Activated CD4-positive, alpha-beta T cell treated with anti-CD3 and anti-CD28 coated beads for 36 hours (primary cell): ENCODE measurements at regions not wholly inside any gene's neighbourhood (a gene's known extent, or its start where the extent isn't known, plus 50 kb on each side); places are given as distances from the start of the nearest gene placed in this dataset.
"Not testable (repeated sequence)": the region's sequence is repeated elsewhere in the genome, so short reads cannot be mapped to it uniquely, and the experiment has no call there.

Experiments used
- ATAC-seq: fragments of 200-7000 bp; cut with Tn5 transposase; one replicate; pipeline ENCODE4 v1.10.0; 2021; ENCODE audit warnings: mild to moderate bottlenecking, moderate library complexity
- CTCF ChIA-PET: fragments of 350-600 bp; sonication (Branson Sonifier 250); formaldehyde crosslinking; loops from one replicate; lab custom pipeline; 2021; ENCODE audit warnings: antibody characterized with exemption; lab: Charles Lee
- POLR2A ChIA-PET: fragments of 350-600 bp; sonication (Branson Sonifier 250); formaldehyde crosslinking; loops from one replicate; lab custom pipeline; 2021; ENCODE audit warnings: antibody characterized with exemption, inconsistent platforms; lab: Charles Lee
- DNase-seq: peaks from one replicate; pipeline ENCODE4 v3.0.0-alpha.2; 2020
- H3K27ac Mint-ChIP-seq: one replicate; pipeline ENCODE4 v1.8.0; 2021; ENCODE audit warnings: mixed read lengths
- H3K27me3 Mint-ChIP-seq: one replicate; pipeline ENCODE4 v1.8.0; 2021; ENCODE audit warnings: mixed read lengths
- H3K36me3 Mint-ChIP-seq: one replicate; pipeline ENCODE4 v1.8.0; 2021; ENCODE audit warnings: low read depth, mixed read lengths
- H3K4me1 Mint-ChIP-seq: one replicate; pipeline ENCODE4 v1.8.0; 2021; ENCODE audit warnings: mixed read lengths
- H3K4me3 Mint-ChIP-seq: one replicate; pipeline ENCODE4 v1.8.0; 2021; ENCODE audit warnings: mild to moderate bottlenecking, moderate library complexity, mixed read lengths
- H3K9me3 Mint-ChIP-seq: one replicate; pipeline ENCODE4 v1.8.0; 2021; ENCODE audit warnings: low read depth, mixed read lengths
- intact Hi-C, 2 experiments: fragments of 100-400 bp; cut with DNase I in 1 of 2; cut with micrococcal nuclease in 1 of 2; formaldehyde crosslinking; loops; one replicate each; pipeline versions ENCODE4 v1.14.2 to v1.15.1; 2022 to 2024; cut with DNase I, micrococcal nuclease

GRCh38 chr1:173347282-173347818, 129.8 kb upstream of the PRDX6 start:
- CTCF ChIA-PET = no interaction called here
- ATAC-seq (no peak), DNase-seq (no peak)
- intact Hi-C loops = no loop called here
- peaks cover 7% of the 10 kb centered on the region for H3K9me3 Mint-ChIP-seq
- no peaks in the 10 kb centered on the region for H3K4me1 Mint-ChIP-seq
- no peak overlapping the region for H3K4me3 Mint-ChIP-seq
- no peaks in the 10 kb centered on the region for H3K27me3 Mint-ChIP-seq
- H3K36me3 Mint-ChIP-seq = peaks cover 11% of the 10 kb centered on the region
- H3K27ac Mint-ChIP-seq = no peak overlapping the region
- POLR2A ChIA-PET = no interaction called here

GRCh38 chr1:173352635-173353034, 124.5 kb upstream of the PRDX6 start:
- DNase-seq, H3K27ac Mint-ChIP-seq, ATAC-seq, POLR2A ChIA-PET, intact Hi-C loops, H3K27me3 Mint-ChIP-seq, H3K4me3 Mint-ChIP-seq, CTCF ChIA-PET: not testable (repeated sequence)
- peaks cover 18% of the 10 kb centered on the region for H3K36me3 Mint-ChIP-seq
- peaks cover 23% of the 10 kb centered on the region for H3K9me3 Mint-ChIP-seq
- peaks cover 18% of the 10 kb centered on the region for H3K4me1 Mint-ChIP-seq

DNA sequence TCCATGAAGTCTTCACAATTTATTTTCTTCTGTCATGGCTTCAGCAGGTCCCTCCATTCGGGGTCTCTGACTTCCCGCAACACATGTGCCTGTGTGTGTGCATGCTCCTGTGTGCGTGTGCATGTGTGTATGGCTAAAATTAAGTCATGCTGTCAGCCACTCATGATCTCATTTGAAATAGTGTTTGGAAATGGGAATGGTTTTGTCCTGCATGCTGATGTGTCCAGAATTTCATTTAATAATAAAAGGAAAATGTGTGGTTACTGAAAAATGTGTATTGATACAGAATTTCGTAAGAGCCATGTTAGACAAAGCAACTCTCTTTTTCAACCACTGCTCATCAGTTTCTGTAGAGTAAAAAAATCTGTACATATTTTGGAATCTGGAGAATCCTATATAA, 123.8 kb upstream of the PRDX6 start:
- ATAC-seq = no peak
- peaks cover 16% of the 10 kb centered on the region for H3K36me3 Mint-ChIP-seq
- peaks cover 18% of the 10 kb centered on the region for H3K4me1 Mint-ChIP-seq
- no peaks in the 10 kb centered on the region for H3K27me3 Mint-ChIP-seq
- H3K4me3 Mint-ChIP-seq = no peak overlapping the region
- no peak overlapping the region for H3K27ac Mint-ChIP-seq
- intact Hi-C loops = no loop called here
- ChIA-PET CTCF (no interaction called here), POLR2A (no interaction called here)
- DNase-seq = no peak
- peaks cover 23% of the 10 kb centered on the region for H3K9me3 Mint-ChIP-seq

DNA sequence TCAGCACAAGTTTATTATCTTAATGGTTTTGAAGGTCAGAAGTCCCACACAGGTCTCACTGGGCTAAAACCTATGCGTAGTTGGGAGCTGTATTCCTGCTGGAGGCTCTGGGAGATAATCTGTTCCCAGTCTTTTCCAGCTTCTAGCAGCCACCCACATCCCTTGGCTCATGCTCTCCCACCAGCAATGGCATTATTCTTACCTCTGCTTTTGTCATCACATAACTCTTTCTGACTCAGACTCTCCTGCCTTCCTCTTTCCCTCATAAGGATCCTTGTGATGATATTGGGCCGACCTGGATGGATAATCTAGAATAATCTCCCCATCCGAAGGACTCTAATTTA, 122.2 kb upstream of the PRDX6 start:
- intact Hi-C loops = no loop called here
- peaks cover 23% of the 10 kb centered on the region for H3K9me3 Mint-ChIP-seq
- ATAC-seq = no peak
- no peak overlapping the region for H3K4me3 Mint-ChIP-seq
- no peak overlapping the region for H3K27ac Mint-ChIP-seq
- POLR2A ChIA-PET = no interaction called here
- H3K36me3 Mint-ChIP-seq = peaks cover 15% of the 10 kb centered on the region
- peaks cover 21% of the 10 kb centered on the region for H3K4me1 Mint-ChIP-seq
- CTCF ChIA-PET = no interaction called here
- H3K27me3 Mint-ChIP-seq = no peaks in the 10 kb centered on the region
- no peak for DNase-seq

DNA sequence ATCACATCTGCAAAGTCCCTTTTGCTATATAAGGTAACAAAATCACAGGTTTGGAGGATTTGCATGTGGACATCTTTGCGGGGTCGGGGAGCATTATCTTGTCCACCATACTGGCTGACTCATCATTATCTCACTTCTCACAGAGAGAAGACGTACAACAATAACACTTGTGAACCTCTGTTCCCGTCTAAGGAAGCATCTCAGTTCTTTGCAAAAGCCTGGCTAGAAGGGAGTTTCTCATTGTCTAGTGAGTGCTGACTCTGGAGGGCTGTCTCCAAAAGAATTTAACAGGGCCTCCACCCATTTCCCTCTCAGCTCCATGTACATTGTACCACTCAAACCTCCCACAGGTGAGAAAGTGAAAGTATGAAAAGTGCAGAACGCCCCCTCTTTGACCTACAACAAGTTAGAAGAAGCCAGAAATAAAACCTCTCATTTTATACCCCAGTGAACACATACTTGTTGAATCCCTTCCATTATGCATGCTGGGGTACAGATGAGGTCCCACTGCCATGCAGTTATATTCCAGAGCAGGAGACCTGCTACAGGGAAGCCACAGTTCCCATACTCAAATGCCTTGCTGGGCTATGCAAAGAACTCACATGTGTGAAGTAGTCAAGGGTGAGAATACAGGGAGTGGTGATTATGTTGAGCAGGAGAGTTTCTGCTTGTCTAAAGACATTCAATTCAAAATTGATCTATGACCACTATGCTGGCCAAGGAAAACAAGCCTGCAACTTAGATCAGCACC, 121.7 kb upstream of the PRDX6 start:
- CTCF ChIA-PET = no interaction called here
- intact Hi-C loops = no loop called here
- peaks cover 26% of the 10 kb centered on the region for H3K4me1 Mint-ChIP-seq
- H3K27ac Mint-ChIP-seq = no peak overlapping the region
- H3K4me3 Mint-ChIP-seq = no peak overlapping the region
- H3K27me3 Mint-ChIP-seq = no peaks in the 10 kb centered on the region
- peaks cover 23% of the 10 kb centered on the region for H3K9me3 Mint-ChIP-seq
- DNase-seq (peak; percentile 13), ATAC-seq (peak; percentile 71)
- POLR2A ChIA-PET = no interaction called here
- peaks cover 15% of the 10 kb centered on the region for H3K36me3 Mint-ChIP-seq

GRCh38 chr1:173356191-173356762, 120.9 kb upstream of the PRDX6 start:
- Mint-ChIP-seq H3K27ac (no peak overlapping the region), H3K36me3 (peaks cover 15% of the 10 kb centered on the region), H3K4me3 (no peak overlapping the region), H3K4me1 (peaks cover 31% of the 10 kb centered on the region), H3K27me3 (no peaks in the 10 kb centered on the region), H3K9me3 (peaks cover 23% of the 10 kb centered on the region)
- ChIA-PET CTCF (interaction anchor here (0.6 to 0.7 kb wide), 2 partner anchors 64 to 1610 kb away, joined by 3 to 6 read pairs; no protein-coding TSS in a partner anchor), POLR2A (interaction anchor here (0.7 kb wide), 1 partner anchor 35 kb away, joined by 3 read pairs; no protein-coding TSS in a partner anchor)
- ATAC-seq = peak; percentile 53
- no peak for DNase-seq
- intact Hi-C loops = no loop called here

- no peak overlapping the region for H3K4me3 Mint-ChIP-seq
- POLR2A ChIA-PET = no interaction called here
- H3K9me3 Mint-ChIP-seq = peaks cover 2% of the 10 kb centered on the region
- ATAC-seq = no peak
- CTCF ChIA-PET = interaction anchor here (0.8 to 1.1 kb wide), 2 partner anchors 12 to 105 kb away, joined by 3 to 5 read pairs; no protein-coding TSS in a partner anchor
- DNase-seq = no peak
- no peak overlapping the region for H3K27ac Mint-ChIP-seq
- H3K36me3 Mint-ChIP-seq = peaks cover 1% of the 10 kb centered on the region
- no peaks in the 10 kb centered on the region for H3K27me3 Mint-ChIP-seq
- peaks cover 25% of the 10 kb centered on the region for H3K4me1 Mint-ChIP-seq
- intact Hi-C loops = no loop called here
Measured at GRCh38 chr1:173360487-173361063, 116.6 kb upstream of the PRDX6 start.

DNA sequence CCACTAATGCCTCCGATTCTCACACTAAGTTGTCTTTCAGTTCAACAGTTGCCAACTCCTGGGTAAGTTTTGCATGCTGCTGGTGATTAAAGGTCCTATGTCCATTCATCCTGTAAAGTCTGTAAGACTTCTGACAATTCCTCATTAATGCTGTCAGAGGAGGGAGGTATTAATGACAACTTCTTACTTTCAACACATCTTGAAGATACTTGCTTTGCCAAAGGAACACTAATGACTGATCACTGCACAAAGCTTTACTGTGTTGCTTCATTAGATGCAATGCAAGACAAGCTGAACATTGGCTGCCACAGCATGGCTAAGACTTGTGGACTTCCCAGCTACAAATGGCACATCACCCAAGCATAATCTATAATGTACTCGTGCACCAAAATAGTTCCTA, 114.6 kb upstream of the PRDX6 start:
- CTCF ChIA-PET = no interaction called here
- no peak overlapping the region for H3K27ac Mint-ChIP-seq
- peaks cover 13% of the 10 kb centered on the region for H3K4me1 Mint-ChIP-seq
- no peak for ATAC-seq
- peaks cover 1% of the 10 kb centered on the region for H3K36me3 Mint-ChIP-seq
- H3K27me3 Mint-ChIP-seq = no peaks in the 10 kb centered on the region
- intact Hi-C loops = no loop called here
- DNase-seq = no peak
- H3K9me3 Mint-ChIP-seq = no peaks in the 10 kb centered on the region
- no peak overlapping the region for H3K4me3 Mint-ChIP-seq
- POLR2A ChIA-PET = no interaction called here

- H3K4me3 Mint-ChIP-seq = no peak overlapping the region
- H3K36me3 Mint-ChIP-seq = peaks cover 2% of the 10 kb centered on the region
- no peak for DNase-seq
- intact Hi-C loops = no loop called here
- no peaks in the 10 kb centered on the region for H3K9me3 Mint-ChIP-seq
- H3K27ac Mint-ChIP-seq = no peak overlapping the region
- no peak for ATAC-seq
- ChIA-PET CTCF (no interaction called here), POLR2A (no interaction called here)
- no peaks in the 10 kb centered on the region for H3K27me3 Mint-ChIP-seq
- H3K4me1 Mint-ChIP-seq = peaks cover 11% of the 10 kb centered on the region
Measured at GRCh38 chr1:173364827-173365226, 112.3 kb upstream of the PRDX6 start.

DNA sequence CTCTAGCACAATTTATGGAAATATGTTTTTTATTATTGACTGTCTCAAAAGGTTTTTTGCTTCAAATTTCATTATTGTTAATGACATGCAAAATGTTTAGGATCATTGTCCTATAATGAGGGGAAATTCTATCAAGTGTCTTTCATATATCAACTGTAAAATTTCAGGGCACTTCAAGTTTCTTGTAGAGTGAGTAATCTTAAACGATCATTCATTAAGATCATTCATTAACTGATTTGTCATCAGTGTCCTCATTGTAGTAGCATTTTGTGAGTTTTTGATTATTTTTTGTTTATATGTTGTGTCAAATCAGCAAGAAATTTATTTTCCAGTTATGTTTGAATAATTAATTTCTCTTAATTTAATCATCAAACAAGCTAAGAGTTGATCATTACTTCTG, 111.8 kb upstream of the PRDX6 start:
- no peaks in the 10 kb centered on the region for H3K9me3 Mint-ChIP-seq
- intact Hi-C loops = no loop called here

GRCh38 chr1:173367136-173367535, 110.0 kb upstream of the PRDX6 start:
- Mint-ChIP-seq H3K4me3 (no peak overlapping the region), H3K36me3 (peaks cover 2% of the 10 kb centered on the region), H3K27me3 (no peaks in the 10 kb centered on the region), H3K9me3 (no peaks in the 10 kb centered on the region), H3K4me1 (no peaks in the 10 kb centered on the region), H3K27ac (no peak overlapping the region)
- ChIA-PET CTCF (no interaction called here), POLR2A (no interaction called here)
- ATAC-seq = no peak
- DNase-seq = no peak
- intact Hi-C loops = no loop called here

More for the DNA sequence above, 111.8 kb upstream of the PRDX6 start:
- CTCF ChIA-PET = no interaction called here
- ATAC-seq = no peak
- DNase-seq = no peak
- Mint-ChIP-seq H3K27ac (no peak overlapping the region), H3K36me3 (peaks cover 2% of the 10 kb centered on the region), H3K4me1 (peaks cover 7% of the 10 kb centered on the region), H3K27me3 (no peaks in the 10 kb centered on the region), H3K4me3 (no peak overlapping the region)
- POLR2A ChIA-PET = no interaction called here

DNA sequence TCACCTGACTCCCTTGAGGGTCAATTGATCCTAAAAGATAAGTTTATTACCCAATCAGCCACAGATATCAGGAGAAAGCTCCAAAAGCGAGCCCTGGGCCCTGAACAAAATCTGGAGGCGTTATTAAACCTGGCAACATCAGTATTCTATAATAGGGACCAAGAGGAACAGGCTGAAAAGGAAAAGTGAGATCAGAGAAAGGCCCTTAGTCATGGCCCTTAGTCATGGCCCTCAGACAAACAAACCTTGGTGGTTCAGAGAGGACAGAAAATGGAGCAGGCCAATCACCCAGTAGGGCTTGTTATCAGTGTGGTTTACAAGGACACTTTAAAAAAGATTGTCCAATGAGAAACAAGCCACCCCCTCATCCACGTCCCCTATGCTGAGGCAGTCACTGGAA, 106.5 kb upstream of the PRDX6 start:
- H3K27ac Mint-ChIP-seq, H3K9me3 Mint-ChIP-seq, ATAC-seq, intact Hi-C loops, H3K27me3 Mint-ChIP-seq, POLR2A ChIA-PET, H3K4me1 Mint-ChIP-seq, DNase-seq, H3K4me3 Mint-ChIP-seq, CTCF ChIA-PET, H3K36me3 Mint-ChIP-seq: not testable (repeated sequence)
